ENCODE measurements at regions not wholly inside any gene's neighbourhood (a gene's known extent, or its start where the extent isn't known, plus 50 kb on each side); places are given as distances from the start of the nearest gene placed in this dataset.

GRCh38 chr14:87156878-87157277 is 836.1 kb downstream of the GALC start:
- no peak for TF ChIP-seq CTCF (IDR thresholded peaks at IDR 0.05; ENCODE audit: poor library complexity)
- no peak for TF ChIP-seq EZH2 (IDR thresholded peaks at IDR 0.05; ENCODE audit: borderline replicate concordance)
- no peak for TF ChIP-seq EZH2phosphoT487 (IDR thresholded peaks at IDR 0.05; ENCODE audit: low read depth, severe bottlenecking, unreplicated experiment)

Measured in hepatocyte (in vitro differentiated cells).